ENCODE measurements at regions not wholly inside any gene's neighbourhood (a gene's known extent, or its start where the extent isn't known, plus 50 kb on each side); places are given as distances from the start of the nearest gene placed in this dataset.

- intact Hi-C loops (cut with DNase I; ENCODE audit: low total_unique reads) = no loop called here
- Histone ChIP-seq H3K27me3 (replicated peaks in 1 of 7) (no peaks in the 10 kb centered on the region), H3K4me1 (no peaks in the 10 kb centered on the region), H3K4me3 (no peak overlapping the region), H3K27ac (no peak overlapping the region), H3K9me3 (no peaks in the 10 kb centered on the region), H3K36me3 (no peaks in the 10 kb centered on the region)
- TF ChIP-seq POLR2AphosphoS5 (IDR thresholded peaks at IDR 0.05) = no peak
- DNase-seq = no peak
Observed at GRCh38 chr13:108534728-108535127, 94.7 kb upstream of the MYO16 start.

DNA sequence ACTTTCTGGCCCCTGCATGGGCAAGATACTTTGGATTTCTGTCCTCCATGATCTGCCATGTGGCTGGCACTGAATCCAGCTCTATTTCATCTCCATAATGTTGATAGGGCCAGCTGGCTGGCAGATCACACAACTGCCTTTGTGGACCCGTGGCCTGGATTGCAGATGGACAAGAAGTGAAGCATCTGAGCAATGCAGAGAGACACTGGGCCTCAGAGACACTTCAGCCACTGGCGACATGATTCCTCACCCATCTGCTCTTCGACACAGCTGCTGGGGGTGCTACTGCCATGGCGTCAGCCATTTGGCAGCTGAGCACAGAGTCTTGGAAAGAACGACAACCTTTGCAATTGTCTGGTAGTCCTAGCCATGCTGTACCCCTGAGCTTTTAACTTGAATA, 79.5 kb upstream of the MYO16 start:
- Histone ChIP-seq H3K27me3 (replicated peaks in 1 of 7) (no peaks in the 10 kb centered on the region), H3K9me3 (no peaks in the 10 kb centered on the region), H3K4me3 (no peak overlapping the region), H3K4me1 (no peaks in the 10 kb centered on the region), H3K27ac (no peak overlapping the region), H3K36me3 (no peaks in the 10 kb centered on the region)
- 73 to 84% (median 79%) methylated on average over 5 of the region's 5 CpGs for WGBS, 5 donors
- intact Hi-C loops (cut with DNase I; ENCODE audit: low total_unique reads) = no loop called here
- no peak for DNase-seq
- TF ChIP-seq, protein P1, sequence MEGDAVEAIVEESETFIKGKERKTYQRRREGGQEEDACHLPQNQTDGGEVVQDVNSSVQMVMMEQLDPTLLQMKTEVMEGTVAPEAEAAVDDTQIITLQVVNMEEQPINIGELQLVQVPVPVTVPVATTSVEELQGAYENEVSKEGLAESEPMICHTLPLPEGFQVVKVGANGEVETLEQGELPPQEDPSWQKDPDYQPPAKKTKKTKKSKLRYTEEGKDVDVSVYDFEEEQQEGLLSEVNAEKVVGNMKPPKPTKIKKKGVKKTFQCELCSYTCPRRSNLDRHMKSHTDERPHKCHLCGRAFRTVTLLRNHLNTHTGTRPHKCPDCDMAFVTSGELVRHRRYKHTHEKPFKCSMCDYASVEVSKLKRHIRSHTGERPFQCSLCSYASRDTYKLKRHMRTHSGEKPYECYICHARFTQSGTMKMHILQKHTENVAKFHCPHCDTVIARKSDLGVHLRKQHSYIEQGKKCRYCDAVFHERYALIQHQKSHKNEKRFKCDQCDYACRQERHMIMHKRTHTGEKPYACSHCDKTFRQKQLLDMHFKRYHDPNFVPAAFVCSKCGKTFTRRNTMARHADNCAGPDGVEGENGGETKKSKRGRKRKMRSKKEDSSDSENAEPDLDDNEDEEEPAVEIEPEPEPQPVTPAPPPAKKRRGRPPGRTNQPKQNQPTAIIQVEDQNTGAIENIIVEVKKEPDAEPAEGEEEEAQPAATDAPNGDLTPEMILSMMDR (IDR thresholded peaks at IDR 0.05 in 8 of 11, conservative IDR thresholded peaks at IDR 0.05 in 3 of 11) = no peak
- TF ChIP-seq POLR2AphosphoS5 (IDR thresholded peaks at IDR 0.05) (no peak), POLR2A (IDR thresholded peaks at IDR 0.05) (no peak)

GRCh38 chr13:108551674-108552073, 77.7 kb upstream of the MYO16 start:
- no peaks in the 10 kb centered on the region for H3K27me3 ChIP-seq (replicated peaks in 1 of 7)
- no peaks in the 10 kb centered on the region for H3K9me3 ChIP-seq
- WGBS, 5 donors = 62 to 81% (median 72%) methylated on average over 2 of the region's 2 CpGs
- H3K36me3 ChIP-seq = no peaks in the 10 kb centered on the region
- TF ChIP-seq POLR2AphosphoS5 (IDR thresholded peaks at IDR 0.05) = no peak
- TF ChIP-seq POLR2A (IDR thresholded peaks at IDR 0.05) = no peak
- TF ChIP-seq, protein P1 (IDR thresholded peaks at IDR 0.05 in 8 of 11, conservative IDR thresholded peaks at IDR 0.05 in 3 of 11) = no peak
- no peaks in the 10 kb centered on the region for H3K4me1 ChIP-seq
- H3K4me3 ChIP-seq = no peak overlapping the region
- DNase-seq = no peak
- no peak overlapping the region for H3K27ac ChIP-seq
- intact Hi-C loops (cut with DNase I; ENCODE audit: low total_unique reads) = no loop called here

- no peak for DNase-seq
- H3K27me3 ChIP-seq (replicated peaks in 1 of 7) = no peaks in the 10 kb centered on the region
- no peaks in the 10 kb centered on the region for H3K4me1 ChIP-seq
- H3K27ac ChIP-seq = no peak overlapping the region
- intact Hi-C loops (cut with DNase I; ENCODE audit: low total_unique reads) = no loop called here
- 68 to 87% (median 73%) methylated on average over 4 of the region's 4 CpGs for WGBS, 5 donors
- no peaks in the 10 kb centered on the region for H3K9me3 ChIP-seq
- H3K36me3 ChIP-seq = no peaks in the 10 kb centered on the region
- TF ChIP-seq, protein P1 (IDR thresholded peaks at IDR 0.05 in 8 of 11, conservative IDR thresholded peaks at IDR 0.05 in 3 of 11) = no peak
- TF ChIP-seq POLR2A (IDR thresholded peaks at IDR 0.05) (no peak), POLR2AphosphoS5 (IDR thresholded peaks at IDR 0.05) (no peak)
- H3K4me3 ChIP-seq = no peak overlapping the region
Observed at GRCh38 chr13:108558489-108558888, 70.9 kb upstream of the MYO16 start.

DNA sequence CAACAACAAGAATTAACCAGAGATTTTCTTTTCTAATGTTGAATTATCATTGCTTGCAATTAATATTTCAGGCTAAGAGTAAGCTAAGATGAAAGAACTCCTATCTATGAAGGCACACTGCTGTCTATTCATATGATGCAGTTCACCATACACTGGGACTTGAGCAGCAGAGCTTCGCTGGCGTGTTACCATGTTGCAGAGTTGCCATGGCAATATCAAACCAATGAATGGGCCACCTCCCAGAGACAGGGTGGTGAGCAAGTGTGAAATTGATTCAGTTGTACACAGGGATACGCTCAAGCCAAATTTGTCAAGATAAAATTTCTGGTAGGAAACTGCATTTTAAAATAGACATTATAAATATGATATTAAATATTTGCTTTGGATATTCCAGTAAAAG, 69.3 kb upstream of the MYO16 start:
- WGBS, 5 donors = 79 to 87% (median 83%) methylated on average over 3 of the region's 3 CpGs
- H3K36me3 ChIP-seq = no peaks in the 10 kb centered on the region
- no peaks in the 10 kb centered on the region for H3K4me1 ChIP-seq
- intact Hi-C loops (cut with DNase I; ENCODE audit: low total_unique reads) = no loop called here
- H3K9me3 ChIP-seq = no peaks in the 10 kb centered on the region
- no peak overlapping the region for H3K27ac ChIP-seq
- H3K4me3 ChIP-seq = no peak overlapping the region
- H3K27me3 ChIP-seq (replicated peaks in 1 of 7) = no peaks in the 10 kb centered on the region
- DNase-seq = no peak
- TF ChIP-seq POLR2A (IDR thresholded peaks at IDR 0.05) (no peak), POLR2AphosphoS5 (IDR thresholded peaks at IDR 0.05) (no peak)
- TF ChIP-seq, protein P1 (IDR thresholded peaks at IDR 0.05 in 8 of 11, conservative IDR thresholded peaks at IDR 0.05 in 3 of 11) = no peak

Measured in spleen (tissue), 11 donors.